ENCODE measurements at regions not wholly inside any gene's neighbourhood (a gene's known extent, or its start where the extent isn't known, plus 50 kb on each side); places are given as distances from the start of the nearest gene placed in this dataset.

GRCh38 chr22:48534395-48534958 is 1293.2 kb downstream of the BRD1 start:
- in situ Hi-C loops (cut with HindIII; ENCODE audit: low sequenced_read_pairs): no loop called here

- in situ Hi-C loops (cut with HindIII; ENCODE audit: low sequenced_read_pairs): no loop called here
Observed at GRCh38 chr22:48532986-48533385, 1294.7 kb downstream of the BRD1 start.

GRCh38 chr22:48531761-48532435 is 1295.8 kb downstream of the BRD1 start:
- in situ Hi-C loops (cut with HindIII; ENCODE audit: low sequenced_read_pairs): no loop called here

DNA sequence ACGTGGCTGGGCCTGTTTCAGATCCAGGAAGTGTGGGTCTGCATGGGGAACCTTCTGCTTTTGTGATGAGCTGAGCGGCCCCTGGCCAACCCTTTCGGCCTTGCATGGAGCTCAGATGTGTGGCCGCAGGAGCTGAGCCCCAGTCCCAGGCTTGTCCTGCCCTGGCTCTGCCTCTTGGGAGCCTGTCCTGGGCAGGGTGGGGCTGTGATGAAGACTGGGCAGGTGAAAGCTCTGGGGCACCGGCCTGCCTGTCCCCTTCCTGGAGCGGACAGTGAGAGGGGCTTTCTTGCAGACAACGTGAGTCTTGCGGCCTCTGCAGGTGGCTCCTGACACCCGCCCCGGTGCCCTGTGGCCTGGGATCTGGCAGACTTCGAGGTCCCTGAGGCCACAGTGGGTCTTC is 1296.6 kb downstream of the BRD1 start:
- in situ Hi-C loops (cut with HindIII; ENCODE audit: low sequenced_read_pairs): no loop called here

GRCh38 chr22:48530666-48531065 is 1297.0 kb downstream of the BRD1 start:
- in situ Hi-C loops (cut with HindIII; ENCODE audit: low sequenced_read_pairs): no loop called here

GRCh38 chr22:48528221-48528915 is 1299.3 kb downstream of the BRD1 start:
- in situ Hi-C loops (cut with HindIII; ENCODE audit: low sequenced_read_pairs): no loop called here

- in situ Hi-C loops (cut with HindIII; ENCODE audit: low sequenced_read_pairs): no loop called here
Observed at GRCh38 chr22:48523761-48524160, 1303.9 kb downstream of the BRD1 start.

- in situ Hi-C loops (cut with HindIII; ENCODE audit: low sequenced_read_pairs): no loop called here
Observed at GRCh38 chr22:48523091-48523490, 1304.6 kb downstream of the BRD1 start.

DNA sequence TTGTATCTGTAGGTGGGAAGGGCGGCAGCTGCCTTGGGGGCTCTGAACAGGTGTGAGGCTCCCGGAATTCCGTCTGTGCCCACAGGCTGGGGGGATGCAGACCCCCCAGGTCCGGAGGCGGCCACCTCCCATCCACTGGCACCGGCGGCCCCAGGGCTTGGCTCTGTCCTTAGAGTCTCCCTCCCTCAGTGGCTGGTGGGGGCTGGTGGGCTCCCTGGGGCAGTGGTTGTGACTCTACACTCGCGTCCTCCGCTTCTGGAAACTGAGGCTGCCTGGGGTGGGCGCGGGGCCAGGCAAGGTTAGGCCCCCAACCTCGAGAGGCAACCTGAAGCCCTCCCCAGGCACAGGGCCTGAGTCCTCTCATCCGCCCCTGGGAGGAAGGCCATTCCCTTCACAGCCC is 1305.4 kb downstream of the BRD1 start:
- in situ Hi-C loops (cut with HindIII; ENCODE audit: low sequenced_read_pairs): no loop called here

DNA sequence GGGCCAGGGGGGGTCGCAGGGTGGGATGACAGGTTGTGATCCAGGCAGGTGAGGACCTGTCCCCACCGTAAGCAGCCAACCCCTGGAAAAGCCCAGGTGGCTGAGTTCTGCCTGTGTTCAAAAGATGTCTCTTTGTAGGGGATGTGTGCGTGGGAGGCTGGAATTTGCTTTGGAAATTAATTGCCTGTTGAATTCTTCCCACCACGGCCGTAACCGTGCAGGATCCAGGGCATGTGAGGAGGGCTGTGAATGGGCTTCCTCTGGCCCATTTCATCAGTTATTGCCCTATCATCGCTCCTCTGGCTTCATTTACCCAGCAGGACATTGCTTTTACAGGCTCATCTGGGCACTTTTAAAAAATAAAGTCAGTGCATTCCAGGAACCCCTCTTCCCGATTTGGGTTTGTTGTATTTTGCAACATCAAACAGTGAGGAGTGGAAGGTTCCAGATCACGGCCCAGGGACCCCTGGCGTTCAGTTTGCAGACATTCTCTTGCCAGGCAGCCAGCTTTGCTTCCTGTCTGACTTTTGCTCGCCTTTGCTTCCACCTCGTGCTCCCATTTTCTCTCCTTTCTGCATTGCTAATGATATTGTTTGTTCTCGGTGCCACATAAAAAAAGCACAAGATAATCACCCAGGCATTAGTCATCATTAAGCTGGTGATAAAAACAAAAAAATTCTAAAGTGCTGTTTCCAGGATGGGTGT is 1306.6 kb downstream of the BRD1 start:
- in situ Hi-C loops (cut with HindIII; ENCODE audit: low sequenced_read_pairs): no loop called here

GRCh38 chr22:48520207-48520606 is 1307.5 kb downstream of the BRD1 start:
- in situ Hi-C loops (cut with HindIII; ENCODE audit: low sequenced_read_pairs): no loop called here

DNA sequence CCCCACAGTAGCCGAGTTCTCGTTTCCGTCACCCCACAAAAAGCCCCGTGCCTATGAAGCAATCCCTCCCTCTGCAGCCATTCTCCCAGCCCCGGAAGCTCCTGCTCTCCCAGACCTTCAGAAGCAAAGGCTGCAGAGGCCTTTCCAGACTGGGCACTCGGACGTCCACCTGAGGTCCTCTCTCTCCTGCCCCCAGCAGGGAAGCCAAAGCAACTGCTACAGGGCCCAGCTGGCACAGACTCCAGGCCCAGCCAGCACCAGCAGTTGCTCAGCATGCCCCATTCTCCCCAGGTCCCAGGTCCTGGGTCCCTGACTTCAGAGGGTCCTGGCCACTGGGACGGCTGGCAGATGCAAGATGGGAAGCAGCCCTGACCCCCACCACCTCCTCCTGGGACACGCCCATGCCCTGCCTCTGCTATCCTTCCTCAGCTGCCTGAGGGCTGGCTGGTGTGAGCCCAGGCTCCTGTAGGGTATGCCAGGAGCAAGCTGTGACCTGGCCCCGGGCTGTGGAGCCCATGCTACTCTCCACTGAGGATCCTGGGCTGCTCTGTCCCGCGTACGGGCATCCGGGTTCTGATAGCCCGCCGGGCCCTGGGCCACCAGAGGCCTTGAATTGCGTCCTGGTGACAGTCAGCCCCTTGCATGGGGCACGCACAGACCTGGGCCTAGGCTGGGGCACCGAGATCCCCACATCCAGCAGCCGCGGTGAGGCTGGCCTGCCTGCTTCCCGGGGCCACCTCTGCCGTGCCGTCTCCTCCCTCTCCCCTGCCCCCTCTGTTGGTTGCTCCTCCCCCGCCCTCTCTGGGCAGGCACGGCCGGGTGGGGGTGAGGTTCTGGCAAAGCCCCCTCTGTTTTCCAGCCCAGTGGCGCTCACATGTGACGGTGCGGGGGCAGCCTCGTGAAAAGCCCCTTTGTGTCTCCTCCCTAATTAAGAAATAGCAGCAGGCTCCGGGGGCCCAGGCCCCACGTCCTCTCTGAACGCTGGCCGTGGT is 1310.3 kb downstream of the BRD1 start:
- in situ Hi-C loops (cut with HindIII; ENCODE audit: low sequenced_read_pairs): no loop called here

DNA sequence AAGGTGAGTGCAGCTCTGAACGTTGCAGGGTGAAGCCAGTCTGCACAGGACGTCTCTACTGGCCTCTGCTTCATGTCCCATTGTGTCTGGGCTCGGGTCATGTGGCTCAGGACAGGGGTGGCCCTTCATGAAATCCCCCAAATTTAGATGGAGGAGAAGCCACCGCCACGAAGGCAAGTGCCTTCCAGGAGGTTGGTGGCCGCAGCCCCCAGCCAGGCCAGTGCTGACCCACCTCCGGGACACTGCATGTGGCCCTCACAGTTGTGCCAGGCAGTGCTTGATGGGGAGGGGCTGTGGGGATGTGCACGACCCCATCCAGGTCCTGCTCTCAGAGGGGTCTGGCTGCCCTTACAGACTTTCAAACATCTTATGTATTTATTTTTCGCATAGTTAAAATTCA is 1311.1 kb downstream of the BRD1 start:
- in situ Hi-C loops (cut with HindIII; ENCODE audit: low sequenced_read_pairs): no loop called here

- in situ Hi-C loops (cut with HindIII; ENCODE audit: low sequenced_read_pairs): no loop called here
Observed at GRCh38 chr22:48515571-48516200, 1312.0 kb downstream of the BRD1 start.

- in situ Hi-C loops (cut with HindIII; ENCODE audit: low sequenced_read_pairs): no loop called here
Observed at GRCh38 chr22:48513929-48514328, 1313.7 kb downstream of the BRD1 start.

DNA sequence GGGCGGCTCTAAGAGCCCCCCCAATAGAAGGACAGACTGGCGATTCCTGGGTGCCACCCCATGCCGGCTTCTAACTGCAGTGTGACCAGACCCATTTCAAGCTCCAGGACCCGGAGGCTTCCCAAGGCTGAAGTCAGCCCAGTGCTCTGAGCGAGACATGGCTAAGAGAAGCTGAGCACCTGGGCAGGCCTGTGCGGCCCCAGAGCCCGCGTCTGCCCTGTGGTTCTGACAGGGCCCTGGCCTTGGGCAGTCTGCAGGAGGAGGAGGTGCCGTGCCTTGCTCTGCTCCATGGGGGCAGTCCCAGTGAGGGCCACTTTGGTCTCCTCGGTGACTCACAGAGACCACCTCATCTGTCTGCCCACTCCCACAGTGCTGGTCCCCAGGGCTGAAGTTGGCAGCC is 1314.2 kb downstream of the BRD1 start:
- in situ Hi-C loops (cut with HindIII; ENCODE audit: low sequenced_read_pairs): no loop called here

- in situ Hi-C loops (cut with HindIII; ENCODE audit: low sequenced_read_pairs): no loop called here
Observed at GRCh38 chr22:48511781-48512327, 1315.8 kb downstream of the BRD1 start.

GRCh38 chr22:48511211-48511610 is 1316.5 kb downstream of the BRD1 start:
- in situ Hi-C loops (cut with HindIII; ENCODE audit: low sequenced_read_pairs): no loop called here

DNA sequence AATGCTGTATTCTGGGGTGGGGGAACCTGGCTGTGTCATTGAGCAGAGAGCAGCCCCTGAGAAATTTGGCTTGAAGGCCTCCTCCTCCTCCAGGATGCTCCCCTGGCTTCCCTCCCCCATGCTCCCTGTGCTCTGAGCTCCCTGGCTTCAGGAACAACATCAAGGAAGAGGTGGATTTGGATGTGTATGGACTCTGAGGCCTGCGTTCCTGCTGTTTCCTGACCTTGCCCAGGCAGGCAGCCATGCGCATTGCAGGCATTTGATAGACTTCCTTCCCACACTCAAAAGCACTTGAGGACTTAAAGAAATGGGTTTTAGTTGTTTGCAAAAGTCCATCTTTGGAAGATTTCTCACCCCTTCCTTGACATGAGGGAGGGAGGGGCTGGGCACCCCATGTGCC is 1317.1 kb downstream of the BRD1 start:
- in situ Hi-C loops (cut with HindIII; ENCODE audit: low sequenced_read_pairs): no loop called here

Measured in DLD1 (cell line).